Body of pancreas (tissue), 4 donors: ENCODE measurements at regions not wholly inside any gene's neighbourhood (a gene's known extent, or its start where the extent isn't known, plus 50 kb on each side); places are given as distances from the start of the nearest gene placed in this dataset.

Experiments used
- ATAC-seq: fragments of 150-250 bp; one replicate; pipeline ENCODE4 v1.9.1; 2016
- DNase-seq, 4 donors: peaks; one replicate each; pipeline ENCODE4 v3.0.0-alpha.2; 2019
- H3K27ac ChIP-seq, 4 donors: fragments of 200-600 bp; sonication (generic); 1 replicate in 3 of 4; 2 replicates in 1 of 4; pipeline versions ENCODE4 v1.5.1 to v1.6.1; 2016 to 2019; ENCODE audit warnings: mild to moderate bottlenecking in 1 of 4, mixed read lengths in 1 of 4, moderate library complexity in 1 of 4
- H3K27me3 ChIP-seq, 2 donors: fragments of 200-600 bp; sonication (generic); one replicate each; pipeline ENCODE4 v1.6.0; 2016; ENCODE audit warnings: mild to moderate bottlenecking in 1 of 2
- H3K36me3 ChIP-seq, 2 donors: fragments of 200-600 bp; sonication (generic); replicated peaks in 1 of 2; 2 replicates each; pipeline ENCODE4 v1.5.1; 2016; ENCODE audit warnings: low read depth in 2 of 2; ENCODE audit not compliant: insufficient read depth in 1 of 2
- H3K4me1 ChIP-seq: fragments of 200-600 bp; sonication (generic); one replicate; pipeline ENCODE4 v1.6.0; 2016
- H3K4me3 ChIP-seq, 2 donors: fragments of 200-600 bp; sonication (generic); 1 replicate in 1 of 2; 2 replicates in 1 of 2; pipeline ENCODE4 v1.5.1; 2016 to 2019
- H3K9me3 ChIP-seq, 3 donors: fragments of 200-600 bp; sonication (generic); 1 replicate in 2 of 3; 2 replicates in 1 of 3; pipeline ENCODE4 v1.5.1; 2016
- POLR2A ChIP-seq, 3 donors: fragments of 450-650 bp; IDR thresholded peaks; one replicate each; pipeline ENCODE4 v1.6.1; 2016; ENCODE audit warnings: antibody characterized with exemption in 3 of 3, mild to moderate bottlenecking in 2 of 3
- WGBS, 2 donors: methylation state at CpG; one replicate each; pipeline ENCODE4 v1.1.5; 2017; 5-methylcytosine and 5-hydroxymethylcytosine counted together
- intact Hi-C: fragments of 100-400 bp; cut with DNase I; formaldehyde crosslinking; loops from one replicate; pipeline ENCODE4 v1.15.1; 2023
- TF ChIP-seq, protein P1 (sequence below), 7 experiments: fragments of 450-650 bp in 4 of 7; fragments of 200-600 bp in 3 of 7; sonication (generic) in 3 of 7; IDR thresholded peaks; one replicate each; pipeline ENCODE4 v1.5.1; 2016 to 2019; ENCODE audit warnings: antibody characterized with exemption in 7 of 7

DNA sequence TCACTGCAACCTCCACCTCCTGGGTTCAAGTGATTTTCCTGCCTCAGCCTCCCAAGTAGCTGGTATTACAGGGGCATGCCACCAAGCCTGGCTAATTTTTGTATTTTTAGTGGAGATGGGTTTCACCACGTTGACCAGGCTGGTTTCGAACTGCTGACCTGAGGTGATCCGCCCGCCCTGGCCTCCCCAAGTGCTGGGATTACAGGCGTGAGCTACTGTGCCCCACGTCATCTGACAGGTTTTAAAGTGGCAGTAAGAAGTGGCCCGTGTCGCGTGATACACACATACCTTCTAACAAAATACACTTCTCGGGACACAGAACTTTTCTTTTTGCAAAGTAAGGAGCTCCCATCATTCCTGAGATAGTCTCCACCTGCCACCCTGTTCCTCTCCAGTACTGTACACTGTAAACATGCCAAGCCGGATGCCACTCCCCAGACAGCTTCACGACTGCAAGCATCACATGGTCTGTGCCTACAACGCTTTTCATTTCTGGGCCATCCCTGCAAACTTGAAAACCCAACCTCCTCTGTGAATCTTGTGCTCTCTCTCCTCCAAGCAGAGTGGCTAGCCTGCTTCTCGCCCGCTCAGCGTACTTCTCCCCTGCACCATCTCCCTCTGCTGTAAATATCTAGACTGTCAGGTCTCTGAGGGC lies 256.3 kb upstream of the KLF14 start:
- intact Hi-C loops = no loop called here
- no peak for TF ChIP-seq POLR2A (IDR thresholded peaks at IDR 0.05)
- TF ChIP-seq, protein P1, sequence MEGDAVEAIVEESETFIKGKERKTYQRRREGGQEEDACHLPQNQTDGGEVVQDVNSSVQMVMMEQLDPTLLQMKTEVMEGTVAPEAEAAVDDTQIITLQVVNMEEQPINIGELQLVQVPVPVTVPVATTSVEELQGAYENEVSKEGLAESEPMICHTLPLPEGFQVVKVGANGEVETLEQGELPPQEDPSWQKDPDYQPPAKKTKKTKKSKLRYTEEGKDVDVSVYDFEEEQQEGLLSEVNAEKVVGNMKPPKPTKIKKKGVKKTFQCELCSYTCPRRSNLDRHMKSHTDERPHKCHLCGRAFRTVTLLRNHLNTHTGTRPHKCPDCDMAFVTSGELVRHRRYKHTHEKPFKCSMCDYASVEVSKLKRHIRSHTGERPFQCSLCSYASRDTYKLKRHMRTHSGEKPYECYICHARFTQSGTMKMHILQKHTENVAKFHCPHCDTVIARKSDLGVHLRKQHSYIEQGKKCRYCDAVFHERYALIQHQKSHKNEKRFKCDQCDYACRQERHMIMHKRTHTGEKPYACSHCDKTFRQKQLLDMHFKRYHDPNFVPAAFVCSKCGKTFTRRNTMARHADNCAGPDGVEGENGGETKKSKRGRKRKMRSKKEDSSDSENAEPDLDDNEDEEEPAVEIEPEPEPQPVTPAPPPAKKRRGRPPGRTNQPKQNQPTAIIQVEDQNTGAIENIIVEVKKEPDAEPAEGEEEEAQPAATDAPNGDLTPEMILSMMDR (IDR thresholded peaks at IDR 0.05) = no peak
- DNase-seq (no peak), ATAC-seq (no peak)
- H3K9me3 ChIP-seq = no peaks in the 10 kb centered on the region
- H3K4me1 ChIP-seq = peaks cover 59% of the 10 kb centered on the region
- WGBS, 2 donors = 81 to 82% methylated on average over 16 of the region's 16 CpGs
- H3K27me3 ChIP-seq = no peaks in the 10 kb centered on the region
- no peaks in the 10 kb centered on the region for H3K36me3 ChIP-seq
- H3K27ac ChIP-seq = no peak overlapping the region
- no peak overlapping the region for H3K4me3 ChIP-seq

DNA sequence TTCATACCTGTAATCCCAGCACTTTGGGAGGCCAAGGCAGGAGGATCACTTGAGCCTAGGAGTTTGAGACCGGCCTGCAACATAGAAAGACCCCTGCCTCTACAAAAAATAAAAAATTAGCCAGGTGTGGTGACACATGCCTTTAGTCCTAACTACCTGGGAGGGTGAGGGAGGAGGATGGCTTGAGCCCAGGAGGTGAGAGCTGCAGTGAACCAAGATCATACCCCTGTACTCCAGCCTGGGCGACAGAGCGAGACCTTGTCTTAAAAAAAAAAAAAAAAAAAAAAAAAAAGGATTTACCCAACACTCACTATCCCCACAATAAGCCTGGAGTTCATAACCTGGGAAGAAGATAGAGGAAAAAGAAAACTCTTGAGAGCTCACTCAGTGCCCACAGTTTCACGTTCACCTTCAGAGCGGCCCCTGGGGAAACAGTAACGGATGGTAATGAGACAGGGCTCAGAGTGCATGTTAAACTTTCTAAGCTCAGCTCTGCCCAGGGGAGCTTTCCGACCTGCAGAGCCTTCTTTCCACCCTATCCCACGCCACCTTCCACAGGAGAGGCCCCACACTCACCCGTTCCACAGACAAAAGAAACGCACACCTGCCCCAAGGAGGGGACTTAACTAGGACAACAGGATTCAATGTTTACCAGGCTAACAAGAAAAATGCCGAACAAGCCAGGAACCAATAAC lies 259.8 kb upstream of the KLF14 start:
- TF ChIP-seq, protein P1 (IDR thresholded peaks at IDR 0.05) = no peak
- TF ChIP-seq POLR2A (IDR thresholded peaks at IDR 0.05) = no peak
- Histone ChIP-seq H3K4me1 (peaks cover 70% of the 10 kb centered on the region), H3K27me3 (no peaks in the 10 kb centered on the region), H3K27ac (peak overlapping the region; percentile 82 to 86 (median 83)), H3K36me3 (no peaks in the 10 kb centered on the region), H3K9me3 (no peaks in the 10 kb centered on the region), H3K4me3 (no peak overlapping the region)
- intact Hi-C loops = no loop called here
- WGBS, 2 donors = 70 to 79% methylated on average over 11 of the region's 11 CpGs
- DNase-seq (no peak), ATAC-seq (no peak)

DNA sequence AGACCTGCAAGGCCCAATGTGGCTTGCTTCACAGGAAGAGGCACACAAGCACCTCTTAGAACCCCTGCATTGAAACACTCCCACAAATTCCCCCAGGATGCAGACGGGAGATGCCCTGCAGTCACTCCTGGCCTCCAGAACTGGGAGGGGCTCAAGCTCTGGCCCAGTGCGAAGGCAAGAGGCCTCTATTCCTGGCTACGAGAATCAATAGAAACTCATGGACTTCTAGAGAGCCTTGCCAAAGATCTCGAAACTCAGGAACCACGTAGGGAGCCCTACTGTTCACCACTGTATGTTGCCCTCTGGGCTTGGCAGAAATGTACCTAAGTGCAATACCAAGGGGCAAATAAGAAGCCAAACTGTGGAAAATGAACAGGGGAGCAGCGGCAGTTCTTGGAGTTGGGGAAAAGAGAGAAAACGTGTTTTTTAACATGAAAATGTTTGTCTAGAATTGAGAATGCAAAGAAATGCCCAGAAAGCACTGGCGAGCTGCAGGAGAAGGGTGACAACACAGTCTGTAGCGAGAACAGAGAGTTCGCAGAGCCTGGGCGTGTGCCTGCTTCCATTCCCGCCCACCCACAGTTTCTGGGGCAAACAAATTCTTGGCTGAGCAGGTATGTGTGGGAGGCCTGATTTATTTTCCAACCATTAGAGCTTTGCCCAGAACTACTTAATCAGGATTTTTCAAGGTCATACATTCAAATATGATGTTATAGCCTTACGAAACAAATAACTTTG lies 260.5 kb upstream of the KLF14 start:
- H3K27ac ChIP-seq = peak overlapping the region; percentile 82 to 86 (median 83)
- H3K9me3 ChIP-seq = no peaks in the 10 kb centered on the region
- intact Hi-C loops = no loop called here
- TF ChIP-seq, protein P1 (IDR thresholded peaks at IDR 0.05) = no peak
- TF ChIP-seq POLR2A (IDR thresholded peaks at IDR 0.05) = peak in 2 of 3 donors; percentile 47
- DNase-seq (peak; percentile 65 to 77 (median 75)), ATAC-seq (peak; percentile 63)
- no peaks in the 10 kb centered on the region for H3K36me3 ChIP-seq
- H3K27me3 ChIP-seq = no peaks in the 10 kb centered on the region
- H3K4me3 ChIP-seq = no peak overlapping the region
- H3K4me1 ChIP-seq = peaks cover 77% of the 10 kb centered on the region
- WGBS, 2 donors = 20 to 23% methylated on average over 13 of the region's 13 CpGs

DNA sequence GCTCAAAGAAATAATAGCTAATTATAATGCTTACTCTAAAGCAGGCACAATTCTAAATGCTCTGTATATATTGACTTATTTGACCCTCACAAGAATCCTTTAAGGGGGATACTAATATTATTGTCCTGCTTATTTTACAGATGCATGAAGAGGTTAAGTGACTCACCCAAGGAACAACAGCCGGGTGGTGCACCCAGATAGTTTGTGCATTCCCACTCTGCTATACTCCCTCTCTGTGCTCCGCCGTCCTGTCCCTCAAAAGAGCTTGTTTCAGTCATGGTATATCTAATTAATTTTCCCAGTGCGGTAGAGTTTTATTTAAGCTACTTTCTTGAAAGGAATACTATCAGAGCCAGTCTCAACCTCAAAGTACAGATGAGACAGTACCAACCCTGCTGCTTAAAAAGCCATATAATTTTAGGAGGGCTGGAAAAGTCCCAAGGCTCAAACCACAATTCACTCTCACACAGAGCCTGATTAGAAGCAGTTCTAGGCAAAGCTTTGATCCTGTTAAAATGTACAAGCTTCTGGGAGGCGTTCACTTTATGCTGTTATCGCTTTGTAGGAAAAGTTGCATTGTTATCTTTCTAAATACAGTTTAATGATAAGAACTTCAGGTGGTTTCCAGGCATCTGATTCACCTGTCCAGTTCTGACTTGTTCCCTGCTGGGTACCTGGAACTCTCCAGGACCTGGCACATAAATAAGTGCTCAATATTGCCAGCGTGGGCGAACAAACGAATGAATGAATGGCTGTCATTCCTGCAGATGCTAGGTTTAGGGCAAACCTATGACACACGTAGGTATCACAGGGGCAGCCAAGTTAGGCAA lies 261.5 kb upstream of the KLF14 start:
- Histone ChIP-seq H3K4me1 (peaks cover 86% of the 10 kb centered on the region), H3K4me3 (no peak overlapping the region), H3K9me3 (no peaks in the 10 kb centered on the region), H3K27ac (peak overlapping the region; percentile 82 to 86 (median 83)), H3K36me3 (no peaks in the 10 kb centered on the region), H3K27me3 (no peaks in the 10 kb centered on the region)
- DNase-seq (peak; percentile 46 to 79 (median 56)), ATAC-seq (peak; percentile 69)
- TF ChIP-seq POLR2A (IDR thresholded peaks at IDR 0.05) = peak in 1 of 3 donors; percentile 10
- TF ChIP-seq, protein P1 (IDR thresholded peaks at IDR 0.05) = no peak
- whole genome bisulfite sequencing, 2 donors = 14 to 15% methylated on average over 10 of the region's 10 CpGs
- intact Hi-C loops = no loop called here
